IMR-90 (cell line): ENCODE measurements at regions not wholly inside any gene's neighbourhood (a gene's known extent, or its start where the extent isn't known, plus 50 kb on each side); places are given as distances from the start of the nearest gene placed in this dataset.
A peak's percentile ranks its signal among the peaks of the same experiment; 100 is the strongest.

Source experiments
- ATAC-seq: fragments of 200-7000 bp; cut with Tn5 transposase; 2 replicates; pipeline ENCODE4 v1.9.1; 2020; ENCODE audit warnings: low read depth, mild to moderate bottlenecking, moderate library complexity
- BruUV-seq: library from RNA; stranded (reverse); fragments of 400-500 nt; replicated peaks from 2 replicates; lab custom pipeline; 2021; lab: Mats Ljungman, UMichigan
- CTCF ChIA-PET: fragments of 300-600 bp; formaldehyde crosslinking; extraction: SDS; loops from one replicate; lab custom pipeline; 2021; ENCODE audit warnings: antibody characterized with exemption; lab: Yijun Ruan, JAX
- POLR2A ChIA-PET: fragments of 300-600 bp; sonication (Branson Sonifier 250); formaldehyde crosslinking; loops from one replicate; lab custom pipeline; 2022; ENCODE audit warnings: antibody characterized with exemption; ENCODE audit not compliant: unreplicated experiment; lab: Charles Lee
- DNase-seq: peaks from one replicate; pipeline ENCODE4 v3.0.0; 2013
- H2AFZ ChIP-seq: replicated peaks from 2 replicates; pipeline ENCODE3; 2013; ENCODE audit warnings: low read length, mild to moderate bottlenecking; ENCODE audit not compliant: poor library complexity
- H2AK5ac ChIP-seq: 2 replicates; pipeline ENCODE4 v1.6.1; 2013; ENCODE audit warnings: low read depth, low read length, inconsistent platforms
- H2AK9ac ChIP-seq: replicated peaks from 2 replicates; pipeline ENCODE3; 2013; ENCODE audit warnings: mild to moderate bottlenecking, low read depth, low read length, moderate library complexity; ENCODE audit not compliant: poor library complexity
- H2BK120ac ChIP-seq: 2 replicates; pipeline ENCODE4 v1.6.1; 2013; ENCODE audit warnings: low read depth, low read length, inconsistent platforms
- H2BK15ac ChIP-seq: 3 replicates; pipeline ENCODE4 v1.6.1; 2013; ENCODE audit warnings: low read depth, low read length, inconsistent platforms
- H2BK20ac ChIP-seq: 2 replicates; pipeline ENCODE4 v1.6.1; 2013; ENCODE audit warnings: low read depth, mild to moderate bottlenecking, inconsistent platforms, low read length, moderate library complexity
- H2BK5ac ChIP-seq: 2 replicates; pipeline ENCODE4 v1.6.1; 2013; ENCODE audit warnings: mild to moderate bottlenecking, low read depth, low read length, inconsistent platforms; ENCODE audit not compliant: poor library complexity, severe bottlenecking
- H3K14ac ChIP-seq: replicated peaks from 2 replicates; pipeline ENCODE4 v1.6.1; 2013; ENCODE audit warnings: low read depth, low read length, inconsistent platforms
- H3K18ac ChIP-seq: 2 replicates; pipeline ENCODE4 v1.6.1; 2013; ENCODE audit warnings: low read depth, low read length, control low read depth
- H3K23ac ChIP-seq: 2 replicates; pipeline ENCODE4 v1.6.1; 2013; ENCODE audit warnings: low read depth, low read length, inconsistent platforms
- H3K27ac ChIP-seq: 2 replicates; pipeline ENCODE4 v1.5.1; 2013; ENCODE audit warnings: mild to moderate bottlenecking, control low read depth, low read length; ENCODE audit not compliant: insufficient read depth
- H3K27me3 ChIP-seq: 2 replicates; pipeline ENCODE4 v1.6.1; 2013; ENCODE audit warnings: low read length; ENCODE audit not compliant: control insufficient read depth, insufficient read depth
- H3K36me3 ChIP-seq: 2 replicates; pipeline ENCODE4 v1.6.1; 2013; ENCODE audit warnings: low read length, mixed read lengths; ENCODE audit not compliant: control insufficient read depth, insufficient read depth
- H3K4ac ChIP-seq: 2 replicates; pipeline ENCODE4 v1.6.1; 2013; ENCODE audit warnings: low read depth, low read length, inconsistent platforms
- H3K4me1 ChIP-seq: 2 replicates; pipeline ENCODE4 v1.6.1; 2013; ENCODE audit warnings: low read length, mixed read lengths; ENCODE audit not compliant: control insufficient read depth, insufficient read depth
- H3K4me2 ChIP-seq: 2 replicates; pipeline ENCODE4 v1.6.1; 2013; ENCODE audit warnings: low read depth, mild to moderate bottlenecking, control low read depth, low read length, moderate library complexity
- H3K4me3 ChIP-seq: 2 replicates; pipeline ENCODE4 v1.5.1; 2013; ENCODE audit warnings: low read depth, mild to moderate bottlenecking, control low read depth, low read length, moderate library complexity; ENCODE audit not compliant: insufficient read depth
- H3K56ac ChIP-seq: 2 replicates; pipeline ENCODE4 v1.6.1; 2013; ENCODE audit warnings: low read length, inconsistent platforms; ENCODE audit not compliant: insufficient read depth; ENCODE audit errors: extremely low read depth
- H3K79me1 ChIP-seq, 2 experiments: 2 replicates each; pipeline ENCODE4 v1.6.1; 2013; ENCODE audit warnings: low read length in 2 of 2, inconsistent platforms in 1 of 2, low read depth in 1 of 2
- H3K9ac ChIP-seq: 2 replicates; pipeline ENCODE4 v1.6.1; 2013; ENCODE audit warnings: low read depth, low read length, control low read depth
- H3K9me1 ChIP-seq: 2 replicates; pipeline ENCODE4 v1.6.1; 2013; ENCODE audit warnings: low read length, inconsistent platforms; ENCODE audit not compliant: insufficient read depth
- H3K9me3 ChIP-seq: 2 replicates; pipeline ENCODE4 v1.6.1; 2013; ENCODE audit warnings: low read length; ENCODE audit not compliant: control insufficient read depth, insufficient read depth
- H4K20me1 ChIP-seq: 2 replicates; pipeline ENCODE4 v1.6.1; 2013; ENCODE audit warnings: low read length, inconsistent platforms; ENCODE audit not compliant: insufficient read depth
- H4K5ac ChIP-seq: 2 replicates; pipeline ENCODE4 v1.6.1; 2013; ENCODE audit warnings: mild to moderate bottlenecking, low read depth, low read length, control low read depth
- H4K8ac ChIP-seq, 2 experiments: 2 replicates each; pipeline ENCODE4 v1.6.1; 2013; ENCODE audit warnings: low read depth in 2 of 2, low read length in 2 of 2, control low read depth in 1 of 2, inconsistent platforms in 1 of 2
- H4K91ac ChIP-seq: 2 replicates; pipeline ENCODE4 v1.6.1; 2013; ENCODE audit warnings: low read depth, low read length, inconsistent platforms; ENCODE audit not compliant: insufficient read depth
- BHLHE40 ChIP-seq: fragments of 150-350 bp; IDR thresholded peaks from 2 replicates; pipeline ENCODE4 v1.6.1; 2016; ENCODE audit warnings: mild to moderate bottlenecking, low read depth, low read length
- CEBPB ChIP-seq: IDR thresholded peaks from 2 replicates; pipeline ENCODE4 v1.6.1; 2012; ENCODE audit warnings: low read depth, low read length, improper control_type of control experiment
- CHD1 ChIP-seq: IDR thresholded peaks from 2 replicates; pipeline ENCODE4 v1.6.1; 2012; ENCODE audit warnings: low read depth, low read length, improper control_type of control experiment
- CTCF ChIP-seq: conservative IDR thresholded peaks from 2 replicates; pipeline ENCODE4 v1.5.1; 2012; ENCODE audit warnings: mild to moderate bottlenecking, low read depth, low read length, improper control_type of control experiment
- FOS ChIP-seq: fragments of 150-350 bp; IDR thresholded peaks from 2 replicates; pipeline ENCODE4 v1.6.1; 2016; ENCODE audit warnings: low read depth, low read length
- MAFK ChIP-seq: IDR thresholded peaks from 2 replicates; pipeline ENCODE4 v1.6.1; 2012; ENCODE audit warnings: low read depth, low read length, improper control_type of control experiment
- MAZ ChIP-seq: IDR thresholded peaks from 2 replicates; pipeline ENCODE4 v1.6.1; 2012; ENCODE audit warnings: low read depth, mild to moderate bottlenecking, low read length, improper control_type of control experiment, moderate library complexity, borderline replicate concordance
- MXI1 ChIP-seq: IDR thresholded peaks from 2 replicates; pipeline ENCODE4 v1.6.1; 2012; ENCODE audit warnings: low read depth, mild to moderate bottlenecking, low read length, moderate library complexity, borderline replicate concordance
- NFE2L2 ChIP-seq: fragments of 150-350 bp; IDR thresholded peaks from 2 replicates; pipeline ENCODE4 v1.6.1; 2016; ENCODE audit warnings: low read depth, mild to moderate bottlenecking, low read length
- POLR2A ChIP-seq: IDR thresholded peaks from 2 replicates; pipeline ENCODE4 v1.6.1; 2012; ENCODE audit warnings: mild to moderate bottlenecking, low read depth, low read length
- RAD21 ChIP-seq: IDR thresholded peaks from 2 replicates; pipeline ENCODE4 v1.6.1; 2012; ENCODE audit warnings: low read length, improper control_type of control experiment
- RCOR1 ChIP-seq: IDR thresholded peaks from 2 replicates; pipeline ENCODE4 v1.6.1; 2012; ENCODE audit warnings: mild to moderate bottlenecking, low read length, improper control_type of control experiment; ENCODE audit not compliant: insufficient replicate concordance
- RFX5 ChIP-seq: IDR thresholded peaks from 2 replicates; pipeline ENCODE4 v1.8.0; 2012; ENCODE audit warnings: low read depth, mild to moderate bottlenecking, low read length, moderate library complexity
- SMC3 ChIP-seq: fragments of 150-350 bp; IDR thresholded peaks from 2 replicates; pipeline ENCODE4 v1.6.1; 2016; ENCODE audit warnings: low read depth, mild to moderate bottlenecking, antibody characterized with exemption, low read length, moderate library complexity
- USF2 ChIP-seq: fragments of 150-350 bp; IDR thresholded peaks from 2 replicates; pipeline ENCODE4 v1.6.1; 2017; ENCODE audit warnings: mild to moderate bottlenecking, antibody characterized with exemption, low read length, low read depth
- WGBS, 2 experiments: methylation state at CpG; one replicate each; pipeline versions ENCODE4 v1.1.5 to v1.1.7; 2013; ENCODE audit warnings: missing lambda C conversion rate in 2 of 2; ENCODE audit not compliant: insufficient read length in 1 of 2; ENCODE audit errors: extremely low coverage in 2 of 2; 5-methylcytosine and 5-hydroxymethylcytosine counted together
- dilution Hi-C: fragments of 300-500 bp; cut with HindIII; formaldehyde crosslinking; loops from one replicate; pipeline ENCODE4 v1.14.3; 2018; ENCODE audit warnings: low sequenced_read_pairs; ENCODE audit not compliant: unreplicated experiment
- in situ Hi-C: fragments of 300-500 bp; cut with MboI; formaldehyde crosslinking; loops from 3 replicates; pipeline ENCODE4 v1.14.3; 2019; ENCODE audit warnings: low sequenced_read_pairs, inconsistent platforms, mixed read lengths
- intact Hi-C: fragments of 100-400 bp; cut with micrococcal nuclease; formaldehyde crosslinking; loops from 2 replicates; pipeline ENCODE4 v1.10.0; 2022
- TF ChIP-seq, protein P1 (sequence below): fragments of 150-350 bp; IDR thresholded peaks from 2 replicates; pipeline ENCODE4 v1.6.1; 2016; ENCODE audit warnings: low read depth, mild to moderate bottlenecking, low read length, moderate library complexity, borderline replicate concordance

GRCh38 chr11:26847459-26847858 lies 125.6 kb upstream of the SLC5A12 start:
- no peaks in the 10 kb centered on the region for H3K36me3 ChIP-seq
- H3K23ac ChIP-seq: no peak overlapping the region
- CTCF ChIA-PET: no interaction called here
- no peak overlapping the region for H3K4ac ChIP-seq
- H3K9me3 ChIP-seq: no peaks in the 10 kb centered on the region
- no peak overlapping the region for H3K14ac ChIP-seq
- WGBS, 2 experiments: 67% methylated on average over 1 of the region's 3 CpGs; no CpG with 5 or more reads in 1 of the 2 experiments
- H2BK20ac ChIP-seq: 0 out of 2 replicates have a peak overlapping the region, but pooled peaks have one; percentile 25
- TF ChIP-seq CTCF: no peak
- TF ChIP-seq, protein P1, sequence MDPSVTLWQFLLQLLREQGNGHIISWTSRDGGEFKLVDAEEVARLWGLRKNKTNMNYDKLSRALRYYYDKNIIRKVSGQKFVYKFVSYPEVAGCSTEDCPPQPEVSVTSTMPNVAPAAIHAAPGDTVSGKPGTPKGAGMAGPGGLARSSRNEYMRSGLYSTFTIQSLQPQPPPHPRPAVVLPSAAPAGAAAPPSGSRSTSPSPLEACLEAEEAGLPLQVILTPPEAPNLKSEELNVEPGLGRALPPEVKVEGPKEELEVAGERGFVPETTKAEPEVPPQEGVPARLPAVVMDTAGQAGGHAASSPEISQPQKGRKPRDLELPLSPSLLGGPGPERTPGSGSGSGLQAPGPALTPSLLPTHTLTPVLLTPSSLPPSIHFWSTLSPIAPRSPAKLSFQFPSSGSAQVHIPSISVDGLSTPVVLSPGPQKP: no peak
- no peak for TF ChIP-seq BHLHE40
- no peak for TF ChIP-seq FOS
- no peak for TF ChIP-seq CHD1
- TF ChIP-seq RCOR1: no peak
- no peak for TF ChIP-seq MXI1
- TF ChIP-seq NFE2L2: no peak
- TF ChIP-seq RAD21: no peak
- no peak for TF ChIP-seq POLR2A
- TF ChIP-seq MAFK: no peak
- TF ChIP-seq RFX5: no peak
- TF ChIP-seq CEBPB: no peak
- no peak for TF ChIP-seq MAZ
- no peak for TF ChIP-seq USF2
- TF ChIP-seq SMC3: no peak
- dilution Hi-C loops: no loop called here
- H2AFZ ChIP-seq: no peak overlapping the region
- H3K27ac ChIP-seq: no peak overlapping the region
- H3K9me1 ChIP-seq: no peaks in the 10 kb centered on the region
- H2AK9ac ChIP-seq: no peak overlapping the region
- POLR2A ChIA-PET: no interaction called here
- no peaks in the 10 kb centered on the region for H4K20me1 ChIP-seq
- no peak overlapping the region for H4K91ac ChIP-seq
- no peak overlapping the region for H4K8ac ChIP-seq
- H3K56ac ChIP-seq: no peak overlapping the region
- no peak overlapping the region for H2BK120ac ChIP-seq
- H2BK5ac ChIP-seq: no peak overlapping the region
- no peak for DNase-seq
- no peak overlapping the region for H3K9ac ChIP-seq
- BruUV-seq: no TSS peak
- H3K79me1 ChIP-seq: no peaks in the 10 kb centered on the region
- H3K18ac ChIP-seq: no peak overlapping the region
- no peak overlapping the region for H2AK5ac ChIP-seq
- H3K4me2 ChIP-seq: no peak overlapping the region
- no peaks in the 10 kb centered on the region for H3K27me3 ChIP-seq
- peaks cover 2% of the 10 kb centered on the region for H3K4me1 ChIP-seq
- H2BK15ac ChIP-seq: no peak overlapping the region
- no peak for ATAC-seq
- intact Hi-C loops: no loop called here
- no peak overlapping the region for H4K5ac ChIP-seq
- in situ Hi-C loops: no loop called here
- H3K4me3 ChIP-seq: no peak overlapping the region
